HepG2 (cell line): ENCODE measurements at regions not wholly inside any gene's neighbourhood (a gene's known extent, or its start where the extent isn't known, plus 50 kb on each side); places are given as distances from the start of the nearest gene placed in this dataset.

Source experiments
- ATAC-seq: fragments of 200-7000 bp; cut with Tn5 transposase; 3 replicates; pipeline ENCODE4 v1.9.1; 2020; ENCODE audit warnings: mild to moderate bottlenecking, moderate library complexity
- BruUV-seq: library from RNA; stranded (reverse); fragments of 400-500 nt; replicated peaks from 2 replicates; lab custom pipeline; 2021; lab: Mats Ljungman, UMichigan
- CTCF ChIA-PET: fragments of 300-600 bp; formaldehyde crosslinking; extraction: SDS; loops from one replicate; lab custom pipeline; 2021; ENCODE audit warnings: low total read pairs, inconsistent platforms, low intra/inter-chr PET ratio; lab: Yijun Ruan, JAX
- POLR2A ChIA-PET: fragments of 350-600 bp; sonication (Branson Sonifier 250); formaldehyde crosslinking; loops from one replicate; lab custom pipeline; 2020; ENCODE audit warnings: antibody characterized with exemption, inconsistent platforms; lab: Yijun Ruan, JAX
- DNase-seq: peaks from one replicate; pipeline ENCODE4 v3.0.0-alpha.2; 2015; ENCODE audit warnings: low spot score
- FAIRE-seq: peaks from 3 replicates; lab custom pipeline; 2011; peaks lifted over from hg19 to GRCh38; lab: Jason Lieb, UNC
- H2AFZ ChIP-seq: one replicate; pipeline ENCODE4 v1.6.1; 2011; ENCODE audit warnings: low read length, inconsistent platforms
- H3K27ac ChIP-seq: fragments of 300-600 bp; 3 replicates; pipeline ENCODE4 v1.8.0; 2011; ENCODE audit warnings: mixed run types, mild to moderate bottlenecking, mixed read lengths, low read length, inconsistent platforms; ENCODE audit not compliant: insufficient read depth; ENCODE audit errors: extremely low read length
- H3K27me3 ChIP-seq, 2 experiments: fragments of 200-600 bp in 1 of 2; 2 replicates in 1 of 2; 3 replicates in 1 of 2; pipeline versions ENCODE4 v1.6.0 to v1.8.0; 2011; ENCODE audit warnings: low read length in 2 of 2, mild to moderate bottlenecking in 2 of 2, moderate library complexity in 2 of 2, inconsistent platforms in 1 of 2; ENCODE audit not compliant: insufficient read depth in 2 of 2, control insufficient read depth in 1 of 2
- H3K36me3 ChIP-seq, 2 experiments: fragments of 200-600 bp in 1 of 2; replicated peaks in 1 of 2; 2 replicates in 1 of 2; 3 replicates in 1 of 2; pipeline versions ENCODE4 v1.5.1 to v1.8.0; 2011; ENCODE audit warnings: low read length in 2 of 2, inconsistent platforms in 1 of 2; ENCODE audit not compliant: insufficient read depth in 2 of 2, control insufficient read depth in 1 of 2
- H3K4me1 ChIP-seq: 2 replicates; pipeline ENCODE4 v1.5.1; 2012; ENCODE audit warnings: low read length, inconsistent platforms; ENCODE audit not compliant: insufficient read depth
- H3K4me2 ChIP-seq: 2 replicates; pipeline ENCODE4 v1.6.0; 2011; ENCODE audit warnings: low read depth, low read length, inconsistent platforms
- H3K4me3 ChIP-seq, 3 experiments: fragments of 200-600 bp in 1 of 3; sonication (generic), shearing (Covaris generic) in 1 of 3; replicated peaks in 1 of 3; 2 replicates each; pipeline ENCODE4 v1.5.1; 2011 to 2016; ENCODE audit warnings: low read length in 3 of 3, inconsistent platforms in 2 of 3, low read depth in 2 of 3, mild to moderate bottlenecking in 2 of 3, control low read depth in 1 of 3, mixed read lengths in 1 of 3; ENCODE audit not compliant: insufficient read depth in 1 of 3
- H3K79me2 ChIP-seq: one replicate; pipeline ENCODE4 v1.6.1; 2011; ENCODE audit warnings: low read length, inconsistent platforms; ENCODE audit not compliant: insufficient read depth
- H3K9ac ChIP-seq: 2 replicates; pipeline ENCODE4 v1.6.0; 2011; ENCODE audit warnings: mild to moderate bottlenecking, low read depth, low read length, inconsistent platforms; ENCODE audit not compliant: insufficient read depth
- H3K9me3 ChIP-seq: 2 replicates; pipeline ENCODE4 v1.5.1; 2012; ENCODE audit warnings: mild to moderate bottlenecking, low read length
- H4K20me1 ChIP-seq: 2 replicates; pipeline ENCODE4 v1.6.0; 2011; ENCODE audit warnings: inconsistent platforms, mild to moderate bottlenecking, low read length, moderate library complexity; ENCODE audit not compliant: insufficient read depth
- EEA1 ChIP-seq: sonication (generic); formaldehyde crosslinking; IDR thresholded peaks from 2 replicates; pipeline ENCODE4 v1.5.1; 2020; ENCODE audit warnings: mild to moderate bottlenecking, missing genetic modification reagents, borderline replicate concordance
- IKZF4 ChIP-seq: sonication (generic); formaldehyde crosslinking; IDR thresholded peaks from 2 replicates; pipeline ENCODE4 v1.5.1; 2020; ENCODE audit warnings: borderline replicate concordance, mild to moderate bottlenecking, low read depth, missing genetic modification reagents; ENCODE audit errors: not compliant biosample characterization
- MAFF ChIP-seq: IDR thresholded peaks from 2 replicates; pipeline ENCODE4 v1.6.1; 2011; ENCODE audit warnings: low read depth, low read length, improper control_type of control experiment
- MAFK ChIP-seq, 2 experiments: IDR thresholded peaks in 1 of 2; conservative IDR thresholded peaks in 1 of 2; 2 replicates each; pipeline ENCODE4 v1.6.1; 2011; ENCODE audit warnings: improper control_type of control experiment in 2 of 2, low read length in 2 of 2
- PBX3 ChIP-seq: sonication (generic); formaldehyde crosslinking; IDR thresholded peaks from 2 replicates; pipeline ENCODE4 v1.8.1; 2023; ENCODE audit warnings: missing genetic modification reagents, inconsistent platforms, borderline replicate concordance
- WGBS: methylation state at CpG from one replicate; pipeline ENCODE4 v1.1.6; 2017; ENCODE audit warnings: low lambda C conversion rate; 5-methylcytosine and 5-hydroxymethylcytosine counted together
- in situ Hi-C: cut with HindIII; loops from 2 replicates; pipeline ENCODE4 v1.10.0; 2017; ENCODE audit warnings: low pct_unique_long_range_greater_than_20kb; ENCODE audit not compliant: extremely low pct_ligation_motif_present
- intact Hi-C: fragments of 100-400 bp; cut with micrococcal nuclease; formaldehyde crosslinking; loops from one replicate; pipeline ENCODE4 v1.10.0; 2022; ENCODE audit not compliant: unreplicated experiment

GRCh38 chr6:140475086-140475485, 1100.6 kb upstream of the CITED2 start:
- no peak overlapping the region for H3K4me3 ChIP-seq
- FAIRE-seq = no peak
- in situ Hi-C loops (no loop called here), intact Hi-C loops (no loop called here)
- no peaks in the 10 kb centered on the region for H3K79me2 ChIP-seq
- no peak for DNase-seq
- H3K9ac ChIP-seq = no peak overlapping the region
- H3K27me3 ChIP-seq = no peaks in the 10 kb centered on the region
- H4K20me1 ChIP-seq = no peaks in the 10 kb centered on the region
- no TSS peak for BruUV-seq
- no peak overlapping the region for H3K27ac ChIP-seq
- 0 out of 2 replicates have a peak, but pooled peaks have one; percentile 7 for TF ChIP-seq MAFF
- no peak for TF ChIP-seq EEA1
- no peak for TF ChIP-seq PBX3 (CRISPR knock-in tag)
- peak; percentile 1 to 11; a peak in 1 of 4 replicates for TF ChIP-seq MAFK (conservative IDR thresholded peaks at IDR 0.05 in 1 of 2, IDR thresholded peaks at IDR 0.05 in 1 of 2; ENCODE audit: low read length in 2 of 2)
- TF ChIP-seq, all 625 proteins: peak for 2
- H3K9me3 ChIP-seq = peaks cover 43% of the 10 kb centered on the region
- no peak overlapping the region for H2AFZ ChIP-seq
- CTCF ChIA-PET = no interaction called here
- 2% methylated on average over 2 of the region's 2 CpGs for WGBS
- no peak for ATAC-seq
- POLR2A ChIA-PET = no interaction called here
- H3K4me1 ChIP-seq = no peaks in the 10 kb centered on the region
- H3K4me2 ChIP-seq = no peak overlapping the region
- no peaks in the 10 kb centered on the region for H3K36me3 ChIP-seq

- no peak for DNase-seq
- H3K9me3 ChIP-seq = peaks cover 45% of the 10 kb centered on the region; the same call in 1 of the 2 replicates
- no peak overlapping the region for H2AFZ ChIP-seq
- in situ Hi-C loops (no loop called here), intact Hi-C loops (no loop called here)
- no peak overlapping the region for H3K4me3 ChIP-seq
- TF ChIP-seq MAFF = peak; percentile 34; the same call in 1 of the 2 replicates
- peak in 1 of 2 experiments; percentile 47; a peak in 2 of 4 replicates for TF ChIP-seq MAFK (conservative IDR thresholded peaks at IDR 0.05 in 1 of 2, IDR thresholded peaks at IDR 0.05 in 1 of 2; ENCODE audit: low read length in 2 of 2)
- no peak for TF ChIP-seq IKZF4
- no peak overlapping the region for H3K4me2 ChIP-seq
- no peaks in the 10 kb centered on the region for H3K36me3 ChIP-seq
- FAIRE-seq = no peak
- BruUV-seq = no TSS peak
- ChIA-PET POLR2A (no interaction called here), CTCF (no interaction called here)
- no peaks in the 10 kb centered on the region for H3K27me3 ChIP-seq
- WGBS = 2% methylated on average over 3 of the region's 3 CpGs
- no peak for ATAC-seq
- H3K4me1 ChIP-seq = no peaks in the 10 kb centered on the region
- H3K79me2 ChIP-seq = no peaks in the 10 kb centered on the region
- H3K9ac ChIP-seq = no peak overlapping the region
- H3K27ac ChIP-seq = no peak overlapping the region
- no peaks in the 10 kb centered on the region for H4K20me1 ChIP-seq
These were observed 1090.3 kb upstream of the CITED2 start for GRCh38 chr6:140464720-140465119.
